Fibroblast of pulmonary artery (primary cell): ENCODE measurements at regions not wholly inside any gene's neighbourhood (a gene's known extent, or its start where the extent isn't known, plus 50 kb on each side); places are given as distances from the start of the nearest gene placed in this dataset.

Experiments
- DNase-seq: peaks from one replicate; pipeline ENCODE4 v3.0.0-alpha.2; 2010; ENCODE audit warnings: low read depth
- H3K4me3 ChIP-seq: replicated peaks from 2 replicates; pipeline ENCODE4 v1.5.1; 2011; ENCODE audit warnings: low read depth, mild to moderate bottlenecking, control low read depth, low read length, moderate library complexity
- TF ChIP-seq, protein P1 (sequence below): IDR thresholded peaks from 2 replicates; pipeline ENCODE4 v1.5.1; 2011; ENCODE audit warnings: mild to moderate bottlenecking, control low read depth, low read length, inconsistent platforms; ENCODE audit errors: missing control alignments

DNA sequence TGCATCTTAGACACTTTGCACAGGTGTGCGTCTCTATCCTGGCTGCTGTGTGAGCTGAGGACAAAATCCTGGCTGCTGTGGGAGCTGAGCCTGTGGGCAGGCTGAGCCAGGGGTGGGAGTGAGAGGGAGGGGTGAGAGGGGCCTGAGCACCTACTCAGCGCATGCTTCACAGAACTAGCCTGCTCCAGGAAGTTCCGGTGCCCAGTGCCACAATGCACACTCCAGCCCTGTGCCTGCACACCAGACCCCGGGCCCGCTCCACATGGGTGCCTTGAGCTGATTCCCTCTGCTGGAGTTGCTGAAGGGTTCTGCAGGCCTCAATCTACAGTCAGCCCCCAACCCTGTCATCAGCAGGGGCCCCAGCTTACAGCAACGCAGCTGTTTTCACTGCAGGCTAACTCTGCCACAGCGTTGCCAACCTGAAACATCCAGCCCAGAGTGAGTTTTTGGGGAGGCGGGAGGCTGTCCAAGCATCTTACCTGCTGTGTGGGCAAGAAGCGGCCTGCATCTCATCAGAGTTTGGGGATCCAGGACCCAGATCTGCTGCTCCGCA is 1377.9 kb downstream of the TBC1D22A start:
- TF ChIP-seq, protein P1, sequence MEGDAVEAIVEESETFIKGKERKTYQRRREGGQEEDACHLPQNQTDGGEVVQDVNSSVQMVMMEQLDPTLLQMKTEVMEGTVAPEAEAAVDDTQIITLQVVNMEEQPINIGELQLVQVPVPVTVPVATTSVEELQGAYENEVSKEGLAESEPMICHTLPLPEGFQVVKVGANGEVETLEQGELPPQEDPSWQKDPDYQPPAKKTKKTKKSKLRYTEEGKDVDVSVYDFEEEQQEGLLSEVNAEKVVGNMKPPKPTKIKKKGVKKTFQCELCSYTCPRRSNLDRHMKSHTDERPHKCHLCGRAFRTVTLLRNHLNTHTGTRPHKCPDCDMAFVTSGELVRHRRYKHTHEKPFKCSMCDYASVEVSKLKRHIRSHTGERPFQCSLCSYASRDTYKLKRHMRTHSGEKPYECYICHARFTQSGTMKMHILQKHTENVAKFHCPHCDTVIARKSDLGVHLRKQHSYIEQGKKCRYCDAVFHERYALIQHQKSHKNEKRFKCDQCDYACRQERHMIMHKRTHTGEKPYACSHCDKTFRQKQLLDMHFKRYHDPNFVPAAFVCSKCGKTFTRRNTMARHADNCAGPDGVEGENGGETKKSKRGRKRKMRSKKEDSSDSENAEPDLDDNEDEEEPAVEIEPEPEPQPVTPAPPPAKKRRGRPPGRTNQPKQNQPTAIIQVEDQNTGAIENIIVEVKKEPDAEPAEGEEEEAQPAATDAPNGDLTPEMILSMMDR: no peak
- H3K4me3 ChIP-seq: no peak overlapping the region
- DNase-seq: no peak

DNA sequence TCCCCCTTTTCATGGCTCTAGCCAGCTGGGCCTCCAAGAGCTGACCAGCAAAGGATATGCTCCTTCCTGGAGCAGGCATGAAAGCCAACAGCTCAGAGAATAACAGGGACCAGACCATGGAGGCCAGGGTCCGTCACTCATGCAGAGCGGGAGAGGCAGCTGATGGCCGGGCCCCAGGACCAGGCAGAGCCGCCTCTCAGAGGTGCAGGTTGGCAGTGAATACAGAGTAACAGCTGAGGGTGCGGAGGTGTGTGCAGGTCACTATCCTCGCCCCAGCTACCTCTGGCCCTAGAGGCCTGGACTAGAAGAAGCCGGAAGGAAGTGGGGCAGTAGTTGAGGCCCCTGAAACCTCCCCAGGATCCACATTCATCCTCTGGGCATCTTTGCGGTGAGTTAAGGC is 1377.3 kb downstream of the TBC1D22A start:
- no peak overlapping the region for H3K4me3 ChIP-seq
- no peak for DNase-seq
- TF ChIP-seq, protein P1: no peak

DNA sequence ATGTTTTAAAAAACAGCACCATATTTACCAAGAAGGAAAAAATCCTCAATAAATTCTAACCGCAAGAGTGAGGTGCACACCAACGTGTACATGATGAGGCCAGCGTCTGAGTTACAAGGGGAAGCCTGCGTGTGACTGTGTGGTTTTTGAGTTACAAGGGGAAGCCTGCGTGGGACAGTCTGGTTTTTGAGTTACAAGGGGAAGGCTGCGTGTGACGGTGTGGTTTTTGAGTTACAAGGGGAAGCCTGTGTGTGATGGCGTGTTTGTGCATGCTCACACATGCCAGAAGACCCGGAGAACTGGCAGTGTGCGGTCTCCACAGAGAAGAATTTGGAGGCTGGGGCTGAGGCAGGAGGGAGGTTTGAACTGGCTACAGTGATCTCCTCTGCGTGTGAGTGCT is 1376.4 kb downstream of the TBC1D22A start:
- DNase-seq: no peak
- TF ChIP-seq, protein P1: no peak
- no peak overlapping the region for H3K4me3 ChIP-seq

DNA sequence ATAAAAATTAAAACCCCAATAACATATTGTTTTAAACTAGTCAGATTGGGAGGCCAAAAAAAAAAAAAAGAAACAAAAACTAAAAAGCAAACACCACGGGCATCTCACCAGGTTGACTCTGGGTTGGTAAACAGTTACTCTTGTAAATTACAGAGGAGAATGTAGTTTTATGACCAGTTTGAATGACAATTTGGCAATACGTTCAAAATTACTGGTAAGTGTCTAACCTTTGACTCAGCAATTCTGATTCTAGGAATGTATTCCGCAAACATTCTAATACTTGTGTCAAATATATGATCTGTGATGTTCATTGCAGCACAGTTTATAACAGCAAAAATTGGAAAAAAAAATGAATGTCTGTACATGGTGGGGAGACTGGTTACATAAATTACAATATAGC is 1376.0 kb downstream of the TBC1D22A start:
- no peak for DNase-seq

DNA sequence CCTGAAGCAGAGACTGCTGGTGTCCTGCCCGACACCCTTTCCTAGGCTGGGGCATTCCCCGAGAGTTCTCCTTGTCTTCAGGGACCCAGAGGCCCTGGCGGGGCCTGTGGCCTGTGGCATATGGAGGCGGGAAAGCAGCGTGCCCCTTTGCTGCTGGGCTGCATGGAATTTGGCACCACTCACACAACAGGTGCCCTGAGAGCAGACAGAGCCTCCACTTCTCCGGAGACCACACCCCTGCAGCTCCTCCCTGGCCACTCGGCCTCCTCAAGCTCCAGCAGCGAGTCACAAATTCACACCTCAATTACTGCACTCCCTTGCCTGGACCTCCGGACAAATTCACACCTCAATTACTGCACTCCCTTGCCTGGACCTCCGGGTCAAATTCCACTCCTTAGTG is 1375.2 kb downstream of the TBC1D22A start:
- no peak for DNase-seq
- no peak overlapping the region for H3K4me3 ChIP-seq
- TF ChIP-seq, protein P1: no peak

More for the DNA sequence above, 1376.0 kb downstream of the TBC1D22A start:
- no peak overlapping the region for H3K4me3 ChIP-seq
- TF ChIP-seq, protein P1: no peak

DNA sequence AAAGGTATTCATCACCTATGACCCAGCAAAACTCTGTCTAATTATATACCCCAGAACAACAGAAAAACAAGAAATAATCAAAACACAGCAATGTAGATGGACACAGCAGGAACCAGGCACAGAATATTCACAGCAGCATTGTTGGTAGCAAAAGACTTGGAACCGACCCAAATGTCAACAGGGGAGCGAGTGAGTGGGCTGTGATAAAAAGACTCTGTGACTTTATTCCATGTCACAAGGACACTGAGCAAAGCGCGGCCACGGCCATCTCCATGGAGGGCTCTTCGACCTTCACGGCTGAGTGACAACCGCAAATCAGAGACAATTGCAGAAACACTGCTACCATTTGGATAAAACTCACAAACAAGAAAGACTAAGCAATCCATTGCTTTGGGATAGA is 1373.1 kb downstream of the TBC1D22A start:
- no peak overlapping the region for H3K4me3 ChIP-seq
- no peak for DNase-seq
- TF ChIP-seq, protein P1: no peak

DNA sequence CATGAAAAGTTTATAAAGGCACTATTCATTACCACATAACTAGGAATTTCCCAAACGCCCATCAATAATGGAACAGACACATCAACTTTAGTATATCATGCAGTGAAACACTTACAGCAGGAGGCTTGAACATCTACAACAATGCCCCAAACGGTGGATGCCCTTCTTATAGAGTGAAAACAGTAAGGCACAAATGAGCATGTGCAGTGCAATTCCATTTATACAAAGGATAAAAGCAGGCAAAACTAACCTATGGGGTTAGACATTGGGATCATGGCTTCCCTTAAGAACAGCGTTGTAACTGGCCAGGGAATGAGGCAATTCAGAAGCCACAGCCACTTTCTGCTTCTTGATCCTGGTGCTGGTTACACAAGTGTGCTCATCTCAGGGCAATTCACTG is 1363.0 kb downstream of the TBC1D22A start:
- no peak for DNase-seq
- H3K4me3 ChIP-seq: no peak overlapping the region
- TF ChIP-seq, protein P1: no peak
